Mesendoderm (in vitro differentiated cells): ENCODE measurements at regions not wholly inside any gene's neighbourhood (a gene's known extent, or its start where the extent isn't known, plus 50 kb on each side); places are given as distances from the start of the nearest gene placed in this dataset.

Experiments
- DNase-seq: peaks from one replicate; pipeline ENCODE4 v3.0.0; 2013
- H2AK5ac ChIP-seq: 2 replicates; pipeline ENCODE4 v1.6.1; 2013; ENCODE audit warnings: low read length, inconsistent platforms
- H2BK120ac ChIP-seq: 2 replicates; pipeline ENCODE4 v1.6.1; 2013; ENCODE audit warnings: low read depth, mild to moderate bottlenecking, low read length, moderate library complexity, mixed read lengths
- H2BK15ac ChIP-seq: replicated peaks from 2 replicates; pipeline ENCODE4 v1.6.1; 2013; ENCODE audit warnings: low read depth, mild to moderate bottlenecking, moderate library complexity
- H2BK5ac ChIP-seq: 2 replicates; pipeline ENCODE4 v1.6.1; 2013; ENCODE audit warnings: low read length, inconsistent platforms
- H3K18ac ChIP-seq: 2 replicates; pipeline ENCODE4 v1.6.1; 2013; ENCODE audit warnings: mild to moderate bottlenecking, low read length, mixed read lengths
- H3K23ac ChIP-seq: one replicate; pipeline ENCODE4 v1.6.1; 2013; ENCODE audit warnings: low read length
- H3K27ac ChIP-seq: 2 replicates; pipeline ENCODE4 v1.5.1; 2013; ENCODE audit warnings: low read depth, mild to moderate bottlenecking, inconsistent platforms, low read length, moderate library complexity
- H3K27me3 ChIP-seq: 2 replicates; pipeline ENCODE4 v1.6.1; 2013; ENCODE audit warnings: low read length, control low read depth, mild to moderate bottlenecking, inconsistent platforms; ENCODE audit not compliant: insufficient read depth, poor library complexity
- H3K36me3 ChIP-seq: 2 replicates; pipeline ENCODE4 v1.6.1; 2013; ENCODE audit warnings: low read length, inconsistent platforms; ENCODE audit not compliant: control insufficient read depth, insufficient read depth
- H3K4ac ChIP-seq: one replicate; pipeline ENCODE4 v1.6.1; 2013; ENCODE audit warnings: low read depth, mild to moderate bottlenecking, low read length, moderate library complexity
- H3K4me1 ChIP-seq: 2 replicates; pipeline ENCODE4 v1.6.1; 2013; ENCODE audit warnings: low read depth, low read length, inconsistent platforms; ENCODE audit not compliant: control insufficient read depth
- H3K4me2 ChIP-seq: 2 replicates; pipeline ENCODE4 v1.6.1; 2013; ENCODE audit warnings: low read length
- H3K4me3 ChIP-seq: 2 replicates; pipeline ENCODE4 v1.5.1; 2013; ENCODE audit warnings: mild to moderate bottlenecking, low read length
- H3K56ac ChIP-seq: one replicate; pipeline ENCODE4 v1.6.1; 2013; ENCODE audit warnings: low read length
- H3K79me1 ChIP-seq: 2 replicates; pipeline ENCODE4 v1.6.1; 2013; ENCODE audit warnings: low read length, inconsistent platforms
- H3K79me2 ChIP-seq: 2 replicates; pipeline ENCODE4 v1.6.1; 2013; ENCODE audit warnings: mild to moderate bottlenecking, low read length; ENCODE audit not compliant: control insufficient read depth, insufficient read depth
- H3K9ac ChIP-seq: 2 replicates; pipeline ENCODE4 v1.6.1; 2013; ENCODE audit warnings: low read length, inconsistent platforms
- H4K5ac ChIP-seq: one replicate; pipeline ENCODE4 v1.6.1; 2013; ENCODE audit warnings: low read length
- H4K8ac ChIP-seq: one replicate; pipeline ENCODE4 v1.6.1; 2013; ENCODE audit warnings: low read depth, mild to moderate bottlenecking, control low read depth, low read length, moderate library complexity
- WGBS: extraction: QIAGEN DNeasy Blood & Tissue Kit; methylation state at CpG from one replicate; pipeline ENCODE4 v1.1.7; 2013; ENCODE audit warnings: low lambda C conversion rate, missing lambda C conversion rate; ENCODE audit not compliant: insufficient coverage; ENCODE audit errors: extremely low coverage; 5-methylcytosine and 5-hydroxymethylcytosine counted together

GRCh38 chr13:85525411-85525810 lies 273.8 kb downstream of the SLITRK6 start:
- DNase-seq = no peak
- H3K27me3 ChIP-seq = no peaks in the 10 kb centered on the region
- H2BK15ac ChIP-seq = no peak overlapping the region
- no peak overlapping the region for H2BK5ac ChIP-seq
- H3K9ac ChIP-seq = no peak overlapping the region
- H3K18ac ChIP-seq = no peak overlapping the region
- no peak overlapping the region for H3K27ac ChIP-seq
- no peak overlapping the region for H2AK5ac ChIP-seq
- H3K4me1 ChIP-seq = no peaks in the 10 kb centered on the region
- H3K4me3 ChIP-seq = no peak overlapping the region
- no peaks in the 10 kb centered on the region for H3K79me2 ChIP-seq
- H3K36me3 ChIP-seq = no peaks in the 10 kb centered on the region
- WGBS = no CpG with 5 or more reads among the region's 2 CpGs
- no peak overlapping the region for H3K4ac ChIP-seq
- no peak overlapping the region for H3K56ac ChIP-seq
- H3K79me1 ChIP-seq = no peaks in the 10 kb centered on the region
- H3K4me2 ChIP-seq = no peak overlapping the region
- H4K8ac ChIP-seq = no peak overlapping the region
- no peak overlapping the region for H4K5ac ChIP-seq
- no peak overlapping the region for H3K23ac ChIP-seq
- no peak overlapping the region for H2BK120ac ChIP-seq

DNA sequence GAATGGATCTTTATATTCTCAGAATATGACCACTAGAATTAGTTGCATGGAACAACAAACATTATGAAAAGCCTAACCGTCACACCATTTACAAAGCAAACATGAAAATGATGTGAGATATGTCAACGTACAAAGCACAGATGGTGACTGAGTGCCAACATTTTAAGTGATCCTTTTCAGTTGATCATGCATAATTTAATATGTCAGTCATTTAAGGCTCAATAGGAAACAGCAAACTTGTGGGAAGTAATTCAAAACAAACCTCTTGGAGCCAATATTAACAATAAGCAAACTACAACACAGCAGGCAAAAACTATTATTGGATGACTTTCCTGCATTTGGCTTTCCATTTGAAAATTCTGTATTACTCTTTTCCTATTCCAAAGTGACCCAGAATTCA lies 277.6 kb downstream of the SLITRK6 start:
- no peak overlapping the region for H3K56ac ChIP-seq
- H2AK5ac ChIP-seq = no peak overlapping the region
- H3K4me1 ChIP-seq = no peaks in the 10 kb centered on the region
- no peak overlapping the region for H4K5ac ChIP-seq
- H3K9ac ChIP-seq = no peak overlapping the region
- no peak overlapping the region for H3K27ac ChIP-seq
- DNase-seq = no peak
- no peak overlapping the region for H3K4ac ChIP-seq
- no peak overlapping the region for H3K4me2 ChIP-seq
- H3K23ac ChIP-seq = no peak overlapping the region
- no peaks in the 10 kb centered on the region for H3K79me1 ChIP-seq
- no peak overlapping the region for H3K18ac ChIP-seq
- H4K8ac ChIP-seq = no peak overlapping the region
- WGBS = no CpG with 5 or more reads among the region's 2 CpGs
- H2BK120ac ChIP-seq = no peak overlapping the region
- H2BK5ac ChIP-seq = no peak overlapping the region
- H3K27me3 ChIP-seq = no peaks in the 10 kb centered on the region
- H3K79me2 ChIP-seq = no peaks in the 10 kb centered on the region
- no peak overlapping the region for H3K4me3 ChIP-seq
- no peak overlapping the region for H2BK15ac ChIP-seq
- H3K36me3 ChIP-seq = no peaks in the 10 kb centered on the region

- no peak overlapping the region for H3K9ac ChIP-seq
- no peak overlapping the region for H4K8ac ChIP-seq
- no peak overlapping the region for H3K4me3 ChIP-seq
- no peak overlapping the region for H3K18ac ChIP-seq
- H3K36me3 ChIP-seq = no peaks in the 10 kb centered on the region
- H3K56ac ChIP-seq = no peak overlapping the region
- no peaks in the 10 kb centered on the region for H3K79me2 ChIP-seq
- H2BK120ac ChIP-seq = no peak overlapping the region
- H3K4me2 ChIP-seq = no peak overlapping the region
- no peak overlapping the region for H3K4ac ChIP-seq
- H3K27ac ChIP-seq = no peak overlapping the region
- no peak overlapping the region for H2BK5ac ChIP-seq
- H3K23ac ChIP-seq = no peak overlapping the region
- H4K5ac ChIP-seq = no peak overlapping the region
- H2BK15ac ChIP-seq = no peak overlapping the region
- no peaks in the 10 kb centered on the region for H3K79me1 ChIP-seq
- H3K27me3 ChIP-seq = no peaks in the 10 kb centered on the region
- no peaks in the 10 kb centered on the region for H3K4me1 ChIP-seq
- no peak overlapping the region for H2AK5ac ChIP-seq
- DNase-seq = no peak
These were observed 278.8 kb downstream of the SLITRK6 start for GRCh38 chr13:85520445-85520844.

DNA sequence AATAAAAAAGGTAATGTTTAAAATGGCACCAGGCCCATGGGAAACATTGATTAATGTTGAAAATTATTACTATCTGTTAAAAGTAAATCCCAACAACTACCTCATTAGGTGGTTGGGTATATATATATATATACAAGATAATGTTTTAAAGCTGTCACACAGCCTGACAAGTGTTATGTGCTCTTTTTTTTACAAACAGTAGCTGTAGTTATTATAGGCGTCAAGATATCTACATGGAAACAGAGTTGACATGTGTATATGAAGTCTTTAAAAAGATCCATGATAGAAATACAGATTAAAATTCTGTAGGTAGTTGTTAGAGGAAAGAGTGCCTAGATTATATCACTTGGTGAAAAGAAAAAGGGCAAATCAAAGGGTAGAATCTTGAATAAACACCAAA lies 279.9 kb downstream of the SLITRK6 start:
- Histone ChIP-seq H2AK5ac (no peak overlapping the region), H3K9ac (no peak overlapping the region)
- WGBS = no CpG with 5 or more reads among the region's 1 CpG

GRCh38 chr13:85512421-85512820 lies 286.8 kb downstream of the SLITRK6 start:
- no peak overlapping the region for H2AK5ac ChIP-seq
- no peaks in the 10 kb centered on the region for H3K27me3 ChIP-seq
- H3K79me2 ChIP-seq = no peaks in the 10 kb centered on the region
- no peak overlapping the region for H3K56ac ChIP-seq
- no peak overlapping the region for H4K8ac ChIP-seq
- H3K4ac ChIP-seq = no peak overlapping the region
- H3K18ac ChIP-seq = no peak overlapping the region
- no peak for DNase-seq
- H3K23ac ChIP-seq = no peak overlapping the region
- H3K36me3 ChIP-seq = no peaks in the 10 kb centered on the region
- no peaks in the 10 kb centered on the region for H3K79me1 ChIP-seq
- no peaks in the 10 kb centered on the region for H3K4me1 ChIP-seq
- WGBS = no CpG with 5 or more reads among the region's 7 CpGs
- no peak overlapping the region for H3K9ac ChIP-seq
- no peak overlapping the region for H3K4me2 ChIP-seq
- no peak overlapping the region for H4K5ac ChIP-seq
- H3K4me3 ChIP-seq = no peak overlapping the region
- H2BK5ac ChIP-seq = no peak overlapping the region
- no peak overlapping the region for H2BK120ac ChIP-seq
- no peak overlapping the region for H2BK15ac ChIP-seq
- no peak overlapping the region for H3K27ac ChIP-seq

More for the DNA sequence above, 279.9 kb downstream of the SLITRK6 start:
- no peaks in the 10 kb centered on the region for H3K79me2 ChIP-seq
- H3K4me1 ChIP-seq = no peaks in the 10 kb centered on the region
- H3K4me3 ChIP-seq = no peak overlapping the region
- H3K4me2 ChIP-seq = no peak overlapping the region
- H3K27me3 ChIP-seq = no peaks in the 10 kb centered on the region
- H4K5ac ChIP-seq = no peak overlapping the region
- H4K8ac ChIP-seq = no peak overlapping the region
- DNase-seq = no peak
- H2BK120ac ChIP-seq = no peak overlapping the region
- H3K4ac ChIP-seq = no peak overlapping the region
- no peak overlapping the region for H3K27ac ChIP-seq
- no peak overlapping the region for H3K23ac ChIP-seq
- H3K79me1 ChIP-seq = no peaks in the 10 kb centered on the region
- H3K18ac ChIP-seq = no peak overlapping the region
- H3K36me3 ChIP-seq = no peaks in the 10 kb centered on the region
- H3K56ac ChIP-seq = no peak overlapping the region
- H2BK5ac ChIP-seq = no peak overlapping the region
- no peak overlapping the region for H2BK15ac ChIP-seq

DNA sequence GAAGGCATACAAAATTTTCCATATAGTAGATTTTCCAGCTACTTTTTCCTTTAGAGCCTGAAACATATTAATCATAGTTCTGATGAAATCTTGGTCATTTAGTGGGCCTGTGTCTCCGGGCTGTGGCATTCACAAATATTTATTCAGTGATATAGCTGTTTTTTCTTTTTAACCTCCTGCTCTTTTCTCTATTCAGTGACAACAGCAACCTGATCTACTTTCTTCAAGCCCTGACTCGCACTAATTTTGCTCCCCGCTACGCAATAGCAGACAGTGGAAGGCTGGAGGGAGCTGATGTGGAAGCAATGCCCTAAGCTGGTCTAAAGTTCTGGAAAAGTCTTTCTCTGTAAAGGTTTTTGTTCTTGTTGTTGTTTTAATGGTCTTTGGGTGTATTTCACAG lies 289.7 kb downstream of the SLITRK6 start:
- no peak overlapping the region for H3K23ac ChIP-seq
- no peak overlapping the region for H2BK120ac ChIP-seq
- H2AK5ac ChIP-seq = no peak overlapping the region
- H2BK15ac ChIP-seq = no peak overlapping the region
- H3K27me3 ChIP-seq = no peaks in the 10 kb centered on the region
- H3K56ac ChIP-seq = no peak overlapping the region
- no peak overlapping the region for H3K4ac ChIP-seq
- H3K18ac ChIP-seq = no peak overlapping the region
- no peak overlapping the region for H4K5ac ChIP-seq
- H3K9ac ChIP-seq = no peak overlapping the region
- WGBS = no CpG with 5 or more reads among the region's 4 CpGs
- H3K79me2 ChIP-seq = no peaks in the 10 kb centered on the region
- no peak overlapping the region for H3K4me3 ChIP-seq
- H2BK5ac ChIP-seq = no peak overlapping the region
- H4K8ac ChIP-seq = no peak overlapping the region
- H3K36me3 ChIP-seq = no peaks in the 10 kb centered on the region
- no peaks in the 10 kb centered on the region for H3K79me1 ChIP-seq
- H3K27ac ChIP-seq = no peak overlapping the region
- no peaks in the 10 kb centered on the region for H3K4me1 ChIP-seq
- no peak for DNase-seq
- H3K4me2 ChIP-seq = no peak overlapping the region
